ENCODE measurements at regions not wholly inside any gene's neighbourhood (a gene's known extent, or its start where the extent isn't known, plus 50 kb on each side); places are given as distances from the start of the nearest gene placed in this dataset.

GRCh38 chr4:128525992-128526630, 238.5 kb upstream of the PGRMC2 start:
- DNase-seq = no peak

- DNase-seq = no peak
Measured at GRCh38 chr4:128525387-128525786, 237.8 kb upstream of the PGRMC2 start.

GRCh38 chr4:128524311-128524710, 236.7 kb upstream of the PGRMC2 start:
- DNase-seq = no peak

- no peak for DNase-seq
Measured at GRCh38 chr4:128521648-128522111, 234.1 kb upstream of the PGRMC2 start.

- DNase-seq = no peak
Measured at GRCh38 chr4:128521156-128521555, 233.5 kb upstream of the PGRMC2 start.

GRCh38 chr4:128519163-128519830, 231.7 kb upstream of the PGRMC2 start:
- DNase-seq = no peak

- DNase-seq = no peak
Measured at GRCh38 chr4:128517739-128518510, 230.3 kb upstream of the PGRMC2 start.

GRCh38 chr4:128517096-128517738, 229.6 kb upstream of the PGRMC2 start:
- DNase-seq = no peak

GRCh38 chr4:128516301-128516969, 228.8 kb upstream of the PGRMC2 start:
- DNase-seq = no peak

- no peak for DNase-seq
Measured at GRCh38 chr4:128513664-128514484, 226.3 kb upstream of the PGRMC2 start.

- DNase-seq = no peak
Measured at GRCh38 chr4:128512767-128513322, 225.2 kb upstream of the PGRMC2 start.

- no peak for DNase-seq
Measured at GRCh38 chr4:128512161-128512560, 224.5 kb upstream of the PGRMC2 start.

GRCh38 chr4:128510850-128511249, 223.2 kb upstream of the PGRMC2 start:
- no peak for DNase-seq

- DNase-seq = no peak
Measured at GRCh38 chr4:128502818-128503527, 215.4 kb upstream of the PGRMC2 start.

GRCh38 chr4:128501239-128501638, 213.6 kb upstream of the PGRMC2 start:
- no peak for DNase-seq

- no peak for DNase-seq
Measured at GRCh38 chr4:128488055-128488705, 200.6 kb upstream of the PGRMC2 start.

- no peak for DNase-seq
Measured at GRCh38 chr4:128484896-128485295, 197.3 kb upstream of the PGRMC2 start.

- DNase-seq = no peak
Measured at GRCh38 chr4:128483816-128484215, 196.2 kb upstream of the PGRMC2 start.

GRCh38 chr4:128483041-128483440, 195.4 kb upstream of the PGRMC2 start:
- DNase-seq = no peak

- no peak for DNase-seq
Measured at GRCh38 chr4:128481752-128482480, 194.3 kb upstream of the PGRMC2 start.
